WTC11 (cell line): ENCODE measurements at regions not wholly inside any gene's neighbourhood (a gene's known extent, or its start where the extent isn't known, plus 50 kb on each side); places are given as distances from the start of the nearest gene placed in this dataset.

Experiments used
- ATAC-seq: fragments of 200-7000 bp; cut with Tn5 transposase; 2 replicates; pipeline ENCODE4 v1.10.0; 2021; ENCODE audit warnings: mild to moderate bottlenecking, moderate library complexity
- CTCF ChIA-PET: fragments of 300-600 bp; sonication (Branson Sonifier 250); formaldehyde crosslinking; loops from one replicate; lab custom pipeline; 2021; ENCODE audit warnings: antibody characterized with exemption; lab: Charles Lee
- POLR2A ChIA-PET: fragments of 350-600 bp; sonication (Branson Sonifier 250); formaldehyde crosslinking; loops from one replicate; lab custom pipeline; 2021; ENCODE audit warnings: antibody characterized with exemption; lab: Charles Lee
- DNase-seq: peaks from one replicate; pipeline ENCODE4 v3.0.0; 2021; ENCODE audit warnings: low spot score
- H3K27ac Mint-ChIP-seq: 2 replicates; pipeline ENCODE4 v1.8.0; 2021; ENCODE audit warnings: mixed read lengths
- H3K27me3 Mint-ChIP-seq: 2 replicates; pipeline ENCODE4 v1.8.0; 2021; ENCODE audit warnings: low read depth, mild to moderate bottlenecking, moderate library complexity, mixed read lengths
- H3K36me3 Mint-ChIP-seq: 2 replicates; pipeline ENCODE4 v1.8.0; 2021; ENCODE audit warnings: mixed read lengths
- H3K4me1 Mint-ChIP-seq: 2 replicates; pipeline ENCODE4 v1.8.0; 2022; ENCODE audit warnings: mixed read lengths
- H3K4me3 Mint-ChIP-seq: 2 replicates; pipeline ENCODE4 v1.8.0; 2021; ENCODE audit warnings: mild to moderate bottlenecking, moderate library complexity, mixed read lengths
- H3K9me3 Mint-ChIP-seq: 2 replicates; pipeline ENCODE4 v1.8.0; 2021; ENCODE audit warnings: mixed read lengths
- CBFB ChIP-seq: sonication (generic); formaldehyde crosslinking; IDR thresholded peaks from 2 replicates; pipeline ENCODE4 v1.8.1; 2022; ENCODE audit warnings: mild to moderate bottlenecking, low read depth, missing genetic modification reagents
- CDX4 ChIP-seq: fragments of 250-450 bp; sonication (Bioruptor Pico); IDR thresholded peaks from 2 replicates; pipeline ENCODE4 v1.9.0; 2021; ENCODE audit warnings: moderate library complexity, mild to moderate bottlenecking, inconsistent platforms, borderline replicate concordance
- E2F5 ChIP-seq: sonication (generic); formaldehyde crosslinking; IDR thresholded peaks from 2 replicates; pipeline ENCODE4 v1.8.1; 2022; ENCODE audit warnings: mild to moderate bottlenecking, moderate library complexity, missing genetic modification reagents
- FOXK1 ChIP-seq: sonication (generic); formaldehyde crosslinking; IDR thresholded peaks from 2 replicates; pipeline ENCODE4 v1.8.0; 2022; ENCODE audit warnings: mild to moderate bottlenecking, moderate library complexity, missing genetic modification reagents
- FOXP4 ChIP-seq: sonication (generic); formaldehyde crosslinking; IDR thresholded peaks from 2 replicates; pipeline ENCODE4 v1.8.0; 2022; ENCODE audit warnings: mild to moderate bottlenecking, missing genetic modification reagents
- GTF2I ChIP-seq: fragments of 250-450 bp; sonication (Bioruptor Pico); conservative IDR thresholded peaks from 2 replicates; pipeline ENCODE4 v1.4.0; 2021; ENCODE audit warnings: mild to moderate bottlenecking
- JAZF1 ChIP-seq: fragments of 250-450 bp; sonication (Bioruptor Pico); IDR thresholded peaks from 2 replicates; pipeline ENCODE4 v1.9.0; 2021; ENCODE audit warnings: moderate library complexity, mild to moderate bottlenecking, inconsistent platforms
- JUN ChIP-seq: sonication (generic); formaldehyde crosslinking; IDR thresholded peaks from 2 replicates; pipeline ENCODE4 v1.8.0; 2023; ENCODE audit warnings: mild to moderate bottlenecking, missing genetic modification reagents
- NFE2L1 ChIP-seq: sonication (generic); formaldehyde crosslinking; IDR thresholded peaks from 2 replicates; pipeline ENCODE4 v1.8.1; 2023; ENCODE audit warnings: missing genetic modification reagents
- NR3C1 ChIP-seq: sonication (generic); formaldehyde crosslinking; conservative IDR thresholded peaks from 2 replicates; pipeline ENCODE4 v1.8.1; 2023; ENCODE audit warnings: low read depth, mild to moderate bottlenecking, missing genetic modification reagents
- PRRX2 ChIP-seq: fragments of 250-450 bp; sonication (Bioruptor Pico); IDR thresholded peaks from 2 replicates; pipeline ENCODE4 v1.8.0; 2021; ENCODE audit warnings: mild to moderate bottlenecking
- RELA ChIP-seq: sonication (generic); formaldehyde crosslinking; IDR thresholded peaks from 2 replicates; pipeline ENCODE4 v1.8.1; 2022; ENCODE audit warnings: missing genetic modification reagents, mild to moderate bottlenecking, borderline replicate concordance
- SOX15 ChIP-seq: fragments of 250-450 bp; sonication (Bioruptor Pico); IDR thresholded peaks from 2 replicates; pipeline ENCODE4 v1.9.0; 2021; ENCODE audit warnings: mild to moderate bottlenecking
- ZNF121 ChIP-seq: sonication (generic); formaldehyde crosslinking; IDR thresholded peaks from 2 replicates; pipeline ENCODE4 v1.8.0; 2023; ENCODE audit warnings: missing genetic modification reagents
- ZNF232 ChIP-seq: sonication (generic); formaldehyde crosslinking; IDR thresholded peaks from 2 replicates; pipeline ENCODE4 v1.8.0; 2022; ENCODE audit warnings: mild to moderate bottlenecking, missing genetic modification reagents
- ZNF281 ChIP-seq: sonication (generic); formaldehyde crosslinking; IDR thresholded peaks from 2 replicates; pipeline ENCODE4 v1.8.0; 2023; ENCODE audit warnings: mild to moderate bottlenecking, missing genetic modification reagents
- ZNF396 ChIP-seq: fragments of 250-450 bp; sonication (Bioruptor Pico); IDR thresholded peaks from 2 replicates; pipeline ENCODE4 v1.8.0; 2021; ENCODE audit warnings: mild to moderate bottlenecking, moderate library complexity, borderline replicate concordance
- ZNF416 ChIP-seq: fragments of 250-450 bp; sonication (Bioruptor Pico); IDR thresholded peaks from 2 replicates; pipeline ENCODE4 v1.9.0; 2021; ENCODE audit warnings: mild to moderate bottlenecking, inconsistent platforms
- ZNF423 ChIP-seq: fragments of 250-450 bp; sonication (Bioruptor Pico); IDR thresholded peaks from 2 replicates; pipeline ENCODE4 v2.1.2; 2022; ENCODE audit warnings: mild to moderate bottlenecking, moderate library complexity
- ZNF671 ChIP-seq: fragments of 250-450 bp; sonication (Bioruptor Pico); IDR thresholded peaks from 2 replicates; pipeline ENCODE4 v1.8.0; 2021; ENCODE audit warnings: mild to moderate bottlenecking
- TF ChIP-seq, protein P1 (sequence below): sonication (generic); formaldehyde crosslinking; conservative IDR thresholded peaks from 2 replicates; pipeline ENCODE4 v1.8.1; 2023; ENCODE audit warnings: mild to moderate bottlenecking, low read depth, missing genetic modification reagents, moderate library complexity
- TF ChIP-seq, protein P2 (sequence below): sonication (generic); formaldehyde crosslinking; IDR thresholded peaks from 2 replicates; pipeline ENCODE4 v1.8.1; 2023; ENCODE audit warnings: mild to moderate bottlenecking, missing genetic modification reagents

- no peak overlapping the region for H3K27ac Mint-ChIP-seq
- CTCF ChIA-PET, result no interaction called here
- no peak overlapping the region for H3K4me3 Mint-ChIP-seq
- no peaks in the 10 kb centered on the region for H3K27me3 Mint-ChIP-seq
- H3K36me3 Mint-ChIP-seq, result no peaks in the 10 kb centered on the region
- H3K9me3 Mint-ChIP-seq, result peaks cover 9% of the 10 kb centered on the region; the same call in 1 of the 2 replicates
- no peaks in the 10 kb centered on the region for H3K4me1 Mint-ChIP-seq
- no peak for TF ChIP-seq FOXP4
- TF ChIP-seq, protein P1, sequence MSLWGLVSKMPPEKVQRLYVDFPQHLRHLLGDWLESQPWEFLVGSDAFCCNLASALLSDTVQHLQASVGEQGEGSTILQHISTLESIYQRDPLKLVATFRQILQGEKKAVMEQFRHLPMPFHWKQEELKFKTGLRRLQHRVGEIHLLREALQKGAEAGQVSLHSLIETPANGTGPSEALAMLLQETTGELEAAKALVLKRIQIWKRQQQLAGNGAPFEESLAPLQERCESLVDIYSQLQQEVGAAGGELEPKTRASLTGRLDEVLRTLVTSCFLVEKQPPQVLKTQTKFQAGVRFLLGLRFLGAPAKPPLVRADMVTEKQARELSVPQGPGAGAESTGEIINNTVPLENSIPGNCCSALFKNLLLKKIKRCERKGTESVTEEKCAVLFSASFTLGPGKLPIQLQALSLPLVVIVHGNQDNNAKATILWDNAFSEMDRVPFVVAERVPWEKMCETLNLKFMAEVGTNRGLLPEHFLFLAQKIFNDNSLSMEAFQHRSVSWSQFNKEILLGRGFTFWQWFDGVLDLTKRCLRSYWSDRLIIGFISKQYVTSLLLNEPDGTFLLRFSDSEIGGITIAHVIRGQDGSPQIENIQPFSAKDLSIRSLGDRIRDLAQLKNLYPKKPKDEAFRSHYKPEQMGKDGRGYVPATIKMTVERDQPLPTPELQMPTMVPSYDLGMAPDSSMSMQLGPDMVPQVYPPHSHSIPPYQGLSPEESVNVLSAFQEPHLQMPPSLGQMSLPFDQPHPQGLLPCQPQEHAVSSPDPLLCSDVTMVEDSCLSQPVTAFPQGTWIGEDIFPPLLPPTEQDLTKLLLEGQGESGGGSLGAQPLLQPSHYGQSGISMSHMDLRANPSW (CRISPR knock-in tag), result no peak
- TF ChIP-seq ZNF281 (CRISPR knock-in tag), result no peak
- TF ChIP-seq NFE2L1, result no peak
- TF ChIP-seq CBFB (CRISPR knock-in tag), result no peak
- TF ChIP-seq FOXK1 (CRISPR knock-in tag), result no peak
- TF ChIP-seq NR3C1, result no peak
- DNase-seq (no peak), ATAC-seq (no peak)
- POLR2A ChIA-PET, result no interaction called here
Measured at GRCh38 chr13:109913186-109913585, 126.8 kb upstream of the IRS2 start.

GRCh38 chr13:109910194-109910593 lies 123.8 kb upstream of the IRS2 start:
- no peak for ATAC-seq
- Mint-ChIP-seq H3K36me3 (no peaks in the 10 kb centered on the region), H3K4me3 (no peak overlapping the region), H3K27ac (no peak overlapping the region), H3K9me3 (peaks cover 12% of the 10 kb centered on the region; the same call in 1 of the 2 replicates), H3K4me1 (no peaks in the 10 kb centered on the region), H3K27me3 (no peaks in the 10 kb centered on the region; the same call in 1 of the 2 replicates)
- ChIA-PET CTCF (no interaction called here), POLR2A (no interaction called here)
- no peak for DNase-seq
- TF ChIP-seq GTF2I (CRISPR knock-in tag), result no peak

DNA sequence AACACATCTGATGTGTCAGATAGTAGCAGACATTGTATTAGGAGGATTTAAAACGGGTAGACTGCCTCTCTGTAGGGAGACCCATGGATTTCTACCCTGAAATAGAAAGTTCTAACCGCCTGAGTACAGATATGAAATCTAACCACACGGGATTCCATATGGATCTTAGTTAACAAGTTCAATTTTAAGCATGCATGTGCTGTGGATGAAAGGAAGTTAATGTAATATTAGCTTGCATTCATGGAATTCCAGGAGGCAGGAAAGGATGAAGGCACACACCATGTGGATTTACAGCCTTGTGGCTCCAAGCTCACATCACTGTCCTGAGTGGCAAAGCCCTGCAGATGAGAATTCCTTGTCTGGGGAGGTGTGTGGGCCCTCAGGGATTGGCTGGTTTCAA lies 120.6 kb upstream of the IRS2 start:
- H3K9me3 Mint-ChIP-seq, result peaks cover 20% of the 10 kb centered on the region
- no peaks in the 10 kb centered on the region for H3K4me1 Mint-ChIP-seq
- TF ChIP-seq, protein P2, sequence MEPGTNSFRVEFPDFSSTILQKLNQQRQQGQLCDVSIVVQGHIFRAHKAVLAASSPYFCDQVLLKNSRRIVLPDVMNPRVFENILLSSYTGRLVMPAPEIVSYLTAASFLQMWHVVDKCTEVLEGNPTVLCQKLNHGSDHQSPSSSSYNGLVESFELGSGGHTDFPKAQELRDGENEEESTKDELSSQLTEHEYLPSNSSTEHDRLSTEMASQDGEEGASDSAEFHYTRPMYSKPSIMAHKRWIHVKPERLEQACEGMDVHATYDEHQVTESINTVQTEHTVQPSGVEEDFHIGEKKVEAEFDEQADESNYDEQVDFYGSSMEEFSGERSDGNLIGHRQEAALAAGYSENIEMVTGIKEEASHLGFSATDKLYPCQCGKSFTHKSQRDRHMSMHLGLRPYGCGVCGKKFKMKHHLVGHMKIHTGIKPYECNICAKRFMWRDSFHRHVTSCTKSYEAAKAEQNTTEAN (CRISPR knock-in tag), result no peak
- TF ChIP-seq ZNF121 (CRISPR knock-in tag) (no peak), ZNF423 (CRISPR knock-in tag) (no peak), CBFB (CRISPR knock-in tag) (no peak), JAZF1 (CRISPR knock-in tag) (no peak), JUN (no peak), ZNF396 (CRISPR knock-in tag) (no peak), SOX15 (CRISPR knock-in tag) (no peak), PRRX2 (CRISPR knock-in tag) (no peak), RELA (CRISPR knock-in tag) (no peak), ZNF232 (no peak), ZNF416 (CRISPR knock-in tag) (no peak), E2F5 (CRISPR knock-in tag) (no peak), ZNF671 (no peak), CDX4 (CRISPR knock-in tag) (no peak)
- ChIA-PET CTCF (no interaction called here), POLR2A (no interaction called here)
- DNase-seq, result no peak
- no peak overlapping the region for H3K4me3 Mint-ChIP-seq
- ATAC-seq, result no peak
- peaks cover 7% of the 10 kb centered on the region; the same call in 1 of the 2 replicates for H3K36me3 Mint-ChIP-seq
- no peak overlapping the region for H3K27ac Mint-ChIP-seq
- H3K27me3 Mint-ChIP-seq, result no peaks in the 10 kb centered on the region; the same call in 1 of the 2 replicates
